ENCODE measurements at regions not wholly inside any gene's neighbourhood (a gene's known extent, or its start where the extent isn't known, plus 50 kb on each side); places are given as distances from the start of the nearest gene placed in this dataset.

DNA sequence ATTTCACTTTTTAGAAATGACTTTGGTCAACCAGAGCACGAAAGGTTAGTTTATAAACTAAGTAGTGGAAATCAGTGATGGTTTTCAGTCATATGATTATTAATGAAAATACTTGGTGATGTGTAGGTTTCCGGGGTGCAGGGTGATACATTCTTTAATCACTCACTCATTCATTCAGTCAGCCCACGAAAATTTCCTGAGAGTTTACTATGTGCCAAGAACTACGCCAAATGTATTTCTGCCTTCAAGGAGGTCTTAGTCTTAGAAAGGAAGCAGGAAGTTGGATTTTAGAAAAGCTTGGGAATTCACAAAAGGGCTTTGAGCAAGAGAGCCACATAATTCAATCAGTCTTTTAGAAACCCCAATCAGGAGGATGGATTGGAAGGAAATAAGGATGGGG is 543.6 kb downstream of the PLCL1 start:
- no peak overlapping the region for H3K9ac ChIP-seq (ENCODE audit: low read depth in 1 of 2, low read length in 2 of 2)
- WGBS: 79% methylated on average over 4 of the region's 4 CpGs

DNA sequence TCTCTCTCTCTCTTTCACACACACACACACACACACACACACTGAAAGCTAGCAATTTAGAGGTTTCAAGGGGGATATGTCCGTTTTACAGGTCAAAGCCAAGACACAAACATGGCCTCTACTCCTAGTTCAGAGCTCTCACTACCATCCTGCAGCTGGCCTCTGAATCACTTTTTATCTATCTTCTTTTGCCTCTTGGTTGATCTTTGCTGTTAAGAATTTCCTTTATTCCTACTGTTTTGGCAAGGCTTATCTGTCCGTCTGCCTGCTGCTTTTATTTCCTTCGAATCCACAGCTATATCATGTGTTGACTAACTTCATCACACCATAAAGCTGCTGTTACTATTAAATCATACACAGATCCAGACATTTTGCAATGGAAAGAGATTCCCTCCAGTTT is 543.0 kb downstream of the PLCL1 start:
- Histone ChIP-seq H3K27ac (ENCODE audit: low read depth in 1 of 2, low read length in 2 of 2) (no peak overlapping the region), H3K4me3 (ENCODE audit: low read depth in 1 of 3, low read length in 3 of 3) (no peak overlapping the region), H3K36me3 (ENCODE audit: control insufficient read depth in 4 of 4, insufficient read depth in 3 of 4, low read depth in 1 of 4, low read length in 3 of 4) (no peaks in the 10 kb centered on the region), H3K4me1 (ENCODE audit: control insufficient read depth in 4 of 4, insufficient read depth in 4 of 4, low read length in 3 of 4) (no peaks in the 10 kb centered on the region), H3K9ac (ENCODE audit: low read depth in 1 of 2, low read length in 2 of 2) (no peak overlapping the region), H3K27me3 (ENCODE audit: control insufficient read depth in 4 of 4, insufficient read depth in 4 of 4, low read length in 3 of 4) (no peaks in the 10 kb centered on the region), H3K9me3 (ENCODE audit: control insufficient read depth in 4 of 4, low read length in 3 of 4) (no peaks in the 10 kb centered on the region)
- WGBS: 54% methylated on average over 3 of the region's 3 CpGs
- TF ChIP-seq RXRA (IDR thresholded peaks at IDR 0.05) (no peak), JUND (IDR thresholded peaks at IDR 0.05) (no peak), FOXA2 (IDR thresholded peaks at IDR 0.05) (no peak), REST (IDR thresholded peaks at IDR 0.05) (no peak), TAF1 (conservative IDR thresholded peaks at IDR 0.05) (no peak), HNF4A (conservative IDR thresholded peaks at IDR 0.05) (no peak)
- TF ChIP-seq, protein P1, sequence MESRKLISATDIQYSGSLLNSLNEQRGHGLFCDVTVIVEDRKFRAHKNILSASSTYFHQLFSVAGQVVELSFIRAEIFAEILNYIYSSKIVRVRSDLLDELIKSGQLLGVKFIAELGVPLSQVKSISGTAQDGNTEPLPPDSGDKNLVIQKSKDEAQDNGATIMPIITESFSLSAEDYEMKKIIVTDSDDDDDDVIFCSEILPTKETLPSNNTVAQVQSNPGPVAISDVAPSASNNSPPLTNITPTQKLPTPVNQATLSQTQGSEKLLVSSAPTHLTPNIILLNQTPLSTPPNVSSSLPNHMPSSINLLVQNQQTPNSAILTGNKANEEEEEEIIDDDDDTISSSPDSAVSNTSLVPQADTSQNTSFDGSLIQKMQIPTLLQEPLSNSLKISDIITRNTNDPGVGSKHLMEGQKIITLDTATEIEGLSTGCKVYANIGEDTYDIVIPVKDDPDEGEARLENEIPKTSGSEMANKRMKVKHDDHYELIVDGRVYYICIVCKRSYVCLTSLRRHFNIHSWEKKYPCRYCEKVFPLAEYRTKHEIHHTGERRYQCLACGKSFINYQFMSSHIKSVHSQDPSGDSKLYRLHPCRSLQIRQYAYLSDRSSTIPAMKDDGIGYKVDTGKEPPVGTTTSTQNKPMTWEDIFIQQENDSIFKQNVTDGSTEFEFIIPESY (IDR thresholded peaks at IDR 0.05): no peak
- DNase-seq (ENCODE audit: low spot score): no peak

More for the DNA sequence above, 543.6 kb downstream of the PLCL1 start:
- Histone ChIP-seq H3K4me1 (ENCODE audit: control insufficient read depth in 4 of 4, insufficient read depth in 4 of 4, low read length in 3 of 4) (no peaks in the 10 kb centered on the region), H3K27me3 (ENCODE audit: control insufficient read depth in 4 of 4, insufficient read depth in 4 of 4, low read length in 3 of 4) (no peaks in the 10 kb centered on the region), H3K27ac (ENCODE audit: low read depth in 1 of 2, low read length in 2 of 2) (no peak overlapping the region), H3K9me3 (ENCODE audit: control insufficient read depth in 4 of 4, low read length in 3 of 4) (no peaks in the 10 kb centered on the region), H3K4me3 (ENCODE audit: low read depth in 1 of 3, low read length in 3 of 3) (no peak overlapping the region), H3K36me3 (ENCODE audit: control insufficient read depth in 4 of 4, insufficient read depth in 3 of 4, low read depth in 1 of 4, low read length in 3 of 4) (no peaks in the 10 kb centered on the region)
- no peak for TF ChIP-seq SP1 (IDR thresholded peaks at IDR 0.05)
- DNase-seq (ENCODE audit: low spot score): no peak

DNA sequence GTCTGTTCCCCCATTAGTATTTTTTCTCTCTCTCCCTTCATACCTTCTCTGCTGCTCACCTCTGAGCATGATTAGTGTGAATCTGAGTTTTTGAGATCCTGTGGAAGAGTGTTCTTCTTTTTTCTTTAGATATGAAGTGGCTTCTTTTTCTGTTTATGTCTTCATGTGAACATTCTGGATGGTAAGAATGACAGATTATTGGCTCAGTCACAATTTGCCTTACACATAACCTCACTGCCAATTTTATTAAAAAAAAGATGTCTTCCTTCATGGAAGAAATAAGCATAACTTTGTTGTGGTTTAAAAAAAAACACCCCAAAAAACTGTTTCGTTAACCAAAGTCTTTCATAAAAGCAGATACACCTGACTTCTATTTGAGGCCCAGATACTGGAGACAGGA is 539.1 kb downstream of the PLCL1 start:
- no peaks in the 10 kb centered on the region for H3K9me3 ChIP-seq (ENCODE audit: control insufficient read depth in 4 of 4, low read length in 3 of 4)
- TF ChIP-seq SP1 (IDR thresholded peaks at IDR 0.05) (no peak), NR2F2 (IDR thresholded peaks at IDR 0.05) (no peak), RXRA (IDR thresholded peaks at IDR 0.05) (no peak), JUND (IDR thresholded peaks at IDR 0.05) (no peak), REST (IDR thresholded peaks at IDR 0.05) (no peak), YY1 (IDR thresholded peaks at IDR 0.05) (no peak), RAD21 (IDR thresholded peaks at IDR 0.05) (no peak), HNF4G (IDR thresholded peaks at IDR 0.05) (no peak), TAF1 (conservative IDR thresholded peaks at IDR 0.05) (no peak), HNF4A (conservative IDR thresholded peaks at IDR 0.05) (no peak), FOXA1 (IDR thresholded peaks at IDR 0.05) (no peak), EGR1 (IDR thresholded peaks at IDR 0.05; ENCODE audit: low read depth in 2 of 2) (no peak), FOXA2 (IDR thresholded peaks at IDR 0.05) (no peak)
- TF ChIP-seq, protein P2, sequence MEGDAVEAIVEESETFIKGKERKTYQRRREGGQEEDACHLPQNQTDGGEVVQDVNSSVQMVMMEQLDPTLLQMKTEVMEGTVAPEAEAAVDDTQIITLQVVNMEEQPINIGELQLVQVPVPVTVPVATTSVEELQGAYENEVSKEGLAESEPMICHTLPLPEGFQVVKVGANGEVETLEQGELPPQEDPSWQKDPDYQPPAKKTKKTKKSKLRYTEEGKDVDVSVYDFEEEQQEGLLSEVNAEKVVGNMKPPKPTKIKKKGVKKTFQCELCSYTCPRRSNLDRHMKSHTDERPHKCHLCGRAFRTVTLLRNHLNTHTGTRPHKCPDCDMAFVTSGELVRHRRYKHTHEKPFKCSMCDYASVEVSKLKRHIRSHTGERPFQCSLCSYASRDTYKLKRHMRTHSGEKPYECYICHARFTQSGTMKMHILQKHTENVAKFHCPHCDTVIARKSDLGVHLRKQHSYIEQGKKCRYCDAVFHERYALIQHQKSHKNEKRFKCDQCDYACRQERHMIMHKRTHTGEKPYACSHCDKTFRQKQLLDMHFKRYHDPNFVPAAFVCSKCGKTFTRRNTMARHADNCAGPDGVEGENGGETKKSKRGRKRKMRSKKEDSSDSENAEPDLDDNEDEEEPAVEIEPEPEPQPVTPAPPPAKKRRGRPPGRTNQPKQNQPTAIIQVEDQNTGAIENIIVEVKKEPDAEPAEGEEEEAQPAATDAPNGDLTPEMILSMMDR (IDR thresholded peaks at IDR 0.05; ENCODE audit: low read depth, low read length, missing input control): no peak
- TF ChIP-seq, protein P3, sequence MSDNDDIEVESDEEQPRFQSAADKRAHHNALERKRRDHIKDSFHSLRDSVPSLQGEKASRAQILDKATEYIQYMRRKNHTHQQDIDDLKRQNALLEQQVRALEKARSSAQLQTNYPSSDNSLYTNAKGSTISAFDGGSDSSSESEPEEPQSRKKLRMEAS (IDR thresholded peaks at IDR 0.05): no peak
- TF ChIP-seq, protein P4, sequence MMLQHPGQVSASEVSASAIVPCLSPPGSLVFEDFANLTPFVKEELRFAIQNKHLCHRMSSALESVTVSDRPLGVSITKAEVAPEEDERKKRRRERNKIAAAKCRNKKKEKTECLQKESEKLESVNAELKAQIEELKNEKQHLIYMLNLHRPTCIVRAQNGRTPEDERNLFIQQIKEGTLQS (IDR thresholded peaks at IDR 0.05): no peak

More for the DNA sequence above, 539.1 kb downstream of the PLCL1 start:
- WGBS: 80% methylated on average over 1 of the region's 1 CpG
- DNase-seq (ENCODE audit: low spot score): no peak
- no peaks in the 10 kb centered on the region for H3K27me3 ChIP-seq (ENCODE audit: control insufficient read depth in 4 of 4, insufficient read depth in 4 of 4, low read length in 3 of 4)
- no peaks in the 10 kb centered on the region for H3K4me1 ChIP-seq (ENCODE audit: control insufficient read depth in 4 of 4, insufficient read depth in 4 of 4, low read length in 3 of 4)
- no peak overlapping the region for H3K4me3 ChIP-seq (ENCODE audit: low read depth in 1 of 3, low read length in 3 of 3)
- no peak overlapping the region for H3K9ac ChIP-seq (ENCODE audit: low read depth in 1 of 2, low read length in 2 of 2)
- no peak overlapping the region for H3K27ac ChIP-seq (ENCODE audit: low read depth in 1 of 2, low read length in 2 of 2)
- H3K36me3 ChIP-seq (ENCODE audit: control insufficient read depth in 4 of 4, insufficient read depth in 3 of 4, low read depth in 1 of 4, low read length in 3 of 4): no peaks in the 10 kb centered on the region

All from liver (tissue), 8 donors.